HG03378 (cell line): ENCODE measurements at regions not wholly inside any gene's neighbourhood (a gene's known extent, or its start where the extent isn't known, plus 50 kb on each side); places are given as distances from the start of the nearest gene placed in this dataset.

Source experiments
- ATAC-seq: cut with Tn5 transposase; IDR thresholded peaks from one replicate; pipeline ENCODE4 v1.9.1; 2021; ENCODE audit warnings: mild to moderate bottlenecking, moderate library complexity; ENCODE audit not compliant: unreplicated experiment

GRCh38 chr2:128701418-128701817 is 382.8 kb upstream of the HS6ST1 start:
- ATAC-seq, result no peak

GRCh38 chr2:128702616-128703015 is 383.9 kb upstream of the HS6ST1 start:
- no peak for ATAC-seq

- no peak for ATAC-seq
Measured at GRCh38 chr2:128708106-128708816, 389.6 kb upstream of the HS6ST1 start.

- no peak for ATAC-seq
Measured at GRCh38 chr2:128710242-128710641, 391.6 kb upstream of the HS6ST1 start.

GRCh38 chr2:128710729-128711128 is 392.1 kb upstream of the HS6ST1 start:
- ATAC-seq, result no peak

GRCh38 chr2:128714285-128714684 is 395.6 kb upstream of the HS6ST1 start:
- no peak for ATAC-seq

GRCh38 chr2:128714851-128715312 is 396.2 kb upstream of the HS6ST1 start:
- ATAC-seq, result no peak

- ATAC-seq, result no peak
Measured at GRCh38 chr2:128715360-128715759, 396.7 kb upstream of the HS6ST1 start.

GRCh38 chr2:128716299-128716721 is 397.6 kb upstream of the HS6ST1 start:
- no peak for ATAC-seq

- no peak for ATAC-seq
Measured at GRCh38 chr2:128717758-128718710, 399.4 kb upstream of the HS6ST1 start.

GRCh38 chr2:128720080-128721022 is 401.7 kb upstream of the HS6ST1 start:
- ATAC-seq, result no peak

GRCh38 chr2:128721096-128721495 is 402.4 kb upstream of the HS6ST1 start:
- no peak for ATAC-seq

GRCh38 chr2:128722489-128722888 is 403.8 kb upstream of the HS6ST1 start:
- ATAC-seq, result no peak

GRCh38 chr2:128724547-128724946 is 405.9 kb upstream of the HS6ST1 start:
- no peak for ATAC-seq

GRCh38 chr2:128724972-128725371 is 406.3 kb upstream of the HS6ST1 start:
- no peak for ATAC-seq

- ATAC-seq, result no peak
Measured at GRCh38 chr2:128726236-128726635, 407.6 kb upstream of the HS6ST1 start.

- no peak for ATAC-seq
Measured at GRCh38 chr2:128726911-128727310, 408.2 kb upstream of the HS6ST1 start.

- peak; percentile 51 for ATAC-seq
Measured at GRCh38 chr2:128727404-128727803, 408.7 kb upstream of the HS6ST1 start.

GRCh38 chr2:128727914-128728313 is 409.2 kb upstream of the HS6ST1 start:
- ATAC-seq, result peak; percentile 74

- ATAC-seq, result no peak
Measured at GRCh38 chr2:128729051-128729450, 410.4 kb upstream of the HS6ST1 start.
